NK-92 (cell line): ENCODE measurements at regions not wholly inside any gene's neighbourhood (a gene's known extent, or its start where the extent isn't known, plus 50 kb on each side); places are given as distances from the start of the nearest gene placed in this dataset.
"Not testable (repeated sequence)": the region's sequence is repeated elsewhere in the genome, so short reads cannot be mapped to it uniquely, and the experiment has no call there.

Source experiments
- DNase-seq: peaks from one replicate; lab custom pipeline; 2025; ENCODE audit not compliant: unreplicated experiment; lab: John Stamatoyannopoulos, UW

DNA sequence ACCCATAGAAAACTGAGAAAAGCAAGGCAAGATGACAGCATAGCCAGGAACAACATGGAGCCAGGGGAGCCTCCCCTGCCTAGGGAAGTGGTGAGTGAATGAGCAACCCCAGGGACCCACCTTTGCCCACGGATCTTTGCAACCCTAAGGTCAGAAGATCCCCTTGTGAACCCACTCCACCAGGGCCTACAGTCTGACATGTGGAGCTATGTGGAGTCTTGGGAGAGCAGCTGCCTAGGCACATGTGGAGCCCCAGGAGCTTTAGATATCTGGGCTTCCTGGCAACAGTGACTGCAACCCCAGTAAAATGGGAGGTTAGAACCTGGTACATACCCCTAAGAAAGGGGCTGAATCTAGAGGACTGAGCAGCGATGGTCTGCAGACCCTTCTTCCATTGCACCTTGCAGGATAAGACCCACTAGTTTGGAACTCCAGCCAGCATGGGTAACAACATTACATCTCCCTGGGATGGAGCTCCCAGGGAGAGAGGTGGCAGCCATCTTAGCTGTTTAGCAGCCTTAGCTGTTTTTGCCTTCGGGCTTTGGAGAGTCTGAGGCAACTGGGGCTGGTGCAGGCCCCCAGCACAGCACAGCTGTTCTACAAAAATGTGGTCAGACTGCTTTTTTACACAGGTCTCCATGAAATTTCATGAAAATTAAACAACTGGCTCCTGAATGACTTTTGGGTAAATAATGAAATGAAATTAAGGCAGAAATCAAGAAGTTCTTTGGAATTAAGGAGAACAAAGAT lies 104.7 kb upstream of the TRIM2 start:
- no peak for DNase-seq

DNA sequence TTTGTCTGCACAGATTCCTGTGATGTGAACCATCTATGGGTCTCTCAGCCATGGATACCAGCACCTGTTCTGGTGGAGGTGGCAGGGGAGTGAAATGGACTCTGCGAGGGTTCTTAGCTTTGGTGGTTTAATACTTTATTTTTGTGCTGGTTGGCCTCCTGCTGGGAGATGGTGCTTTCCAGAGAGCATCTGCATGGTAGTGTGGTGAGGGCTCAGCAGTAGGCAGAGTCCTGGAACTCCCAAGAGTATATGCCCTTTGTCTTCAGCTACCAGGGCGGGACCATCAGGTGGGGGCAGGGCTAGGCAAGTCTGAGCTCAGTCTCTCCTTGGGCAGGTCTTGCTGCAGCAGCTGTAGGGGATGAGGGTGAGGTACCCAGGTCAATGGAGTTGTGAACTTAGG lies 97.5 kb upstream of the TRIM2 start:
- not testable (repeated sequence) for DNase-seq

DNA sequence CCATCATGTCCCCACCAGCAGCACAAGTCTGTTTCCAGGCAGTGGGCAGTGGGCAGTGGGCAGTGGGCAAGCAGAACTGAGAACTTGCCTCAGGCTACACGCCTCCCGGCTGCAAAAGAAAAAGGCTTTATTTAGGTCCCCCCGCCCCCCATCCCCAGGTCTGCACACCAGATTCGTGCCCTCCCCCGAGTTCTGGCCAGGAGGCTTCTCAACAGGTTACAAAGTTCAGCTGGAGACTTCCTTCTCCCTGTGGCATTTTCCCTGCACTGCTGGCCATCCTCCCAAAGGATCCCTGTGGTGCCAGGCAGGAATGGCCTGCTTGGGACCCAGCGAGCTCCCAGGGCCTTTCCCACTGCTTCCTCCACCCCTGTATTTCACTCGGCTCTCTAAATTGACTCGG lies 97.0 kb upstream of the TRIM2 start:
- DNase-seq, result no peak

DNA sequence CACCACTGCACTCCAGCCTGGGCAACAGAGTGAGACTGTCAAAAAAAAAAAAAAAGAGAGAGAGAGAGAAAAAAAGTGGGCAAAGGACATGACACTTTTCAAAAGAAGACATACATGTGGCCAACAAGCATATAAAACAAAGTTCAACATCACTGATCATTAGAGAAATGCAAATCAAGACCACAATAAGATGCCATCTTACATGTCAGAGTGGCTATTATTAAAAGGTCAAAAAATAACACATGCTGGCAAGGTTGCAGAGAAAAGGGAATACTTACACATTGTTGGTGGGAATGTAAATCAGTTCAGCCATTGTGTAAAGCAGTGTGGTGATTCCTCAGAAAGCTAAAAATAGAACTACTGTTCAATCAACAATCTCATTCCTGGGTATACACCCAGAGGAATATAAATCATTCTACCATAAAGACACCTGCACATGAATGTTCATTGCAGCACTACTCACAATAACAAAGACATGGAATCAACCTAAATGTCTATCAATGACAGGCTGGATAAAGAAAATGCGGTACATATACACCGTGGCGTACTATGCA lies 94.9 kb upstream of the TRIM2 start:
- no peak for DNase-seq

DNA sequence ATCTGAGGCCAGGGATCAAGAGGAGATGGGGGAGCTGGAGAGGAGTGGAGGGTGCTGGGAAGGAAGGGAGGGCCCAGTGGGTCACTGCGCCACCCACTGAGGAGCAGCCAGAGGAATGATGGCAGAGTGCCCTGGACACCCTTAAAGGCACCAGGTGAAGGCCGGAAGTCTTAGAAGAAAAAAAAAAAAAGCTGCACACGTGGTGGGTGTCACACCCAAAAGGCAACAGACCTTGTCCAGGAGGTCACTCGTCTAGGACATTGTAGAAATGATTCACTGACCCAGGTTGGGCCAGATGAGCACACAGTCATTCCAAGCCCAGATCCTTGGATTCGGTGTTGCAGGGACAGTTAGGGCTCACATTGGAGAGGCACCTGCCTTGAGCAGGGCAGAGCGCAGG lies 93.5 kb upstream of the TRIM2 start:
- no peak for DNase-seq

DNA sequence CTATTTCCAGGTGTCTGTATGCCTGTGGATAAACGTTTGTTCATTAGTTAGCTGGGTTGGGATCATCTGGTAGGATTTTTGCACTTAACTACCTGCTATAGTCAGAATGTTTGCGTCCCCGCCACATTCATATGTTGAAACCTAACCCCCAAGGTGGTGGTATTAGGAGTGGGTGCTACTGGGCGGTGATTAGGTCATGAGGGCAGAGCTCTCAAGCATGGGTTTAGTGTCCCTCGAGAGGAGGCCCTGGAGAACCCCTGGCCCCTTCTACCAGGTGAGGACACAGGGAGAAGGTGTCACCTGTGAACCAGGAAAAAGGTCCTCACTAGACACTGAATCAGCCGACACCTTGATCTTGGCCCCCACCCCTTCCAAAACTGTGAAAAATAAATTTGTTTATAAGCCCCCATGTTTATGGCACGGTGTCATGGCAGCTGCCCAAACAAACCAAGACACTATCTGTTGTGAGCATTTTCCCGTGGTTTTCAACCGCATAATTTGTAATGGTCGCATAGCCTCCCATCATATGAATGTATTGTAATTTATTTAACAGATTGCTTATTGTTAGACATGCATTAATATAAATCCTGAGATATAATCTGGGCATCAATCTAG lies 92.7 kb upstream of the TRIM2 start:
- DNase-seq, result no peak

DNA sequence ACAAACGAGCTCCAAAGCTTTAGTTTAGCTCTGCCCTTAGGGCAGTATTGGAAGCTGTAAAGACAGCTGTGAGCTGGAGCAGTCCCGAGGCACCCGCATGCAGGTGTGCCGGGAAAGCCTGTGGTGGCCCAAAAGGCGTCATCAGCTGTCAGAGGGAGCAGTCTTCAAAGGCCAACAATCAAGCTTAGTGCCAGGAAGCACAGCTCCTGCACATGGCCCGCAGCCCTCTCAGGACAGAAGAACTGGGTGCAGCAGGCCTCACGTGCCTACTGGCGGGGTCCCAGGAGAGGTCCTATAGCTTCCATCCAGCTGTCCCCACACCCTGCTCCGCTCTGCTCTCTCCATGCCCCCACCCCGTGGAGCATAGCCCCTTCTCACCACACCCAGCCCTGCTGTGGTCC lies 92.2 kb upstream of the TRIM2 start:
- no peak for DNase-seq

DNA sequence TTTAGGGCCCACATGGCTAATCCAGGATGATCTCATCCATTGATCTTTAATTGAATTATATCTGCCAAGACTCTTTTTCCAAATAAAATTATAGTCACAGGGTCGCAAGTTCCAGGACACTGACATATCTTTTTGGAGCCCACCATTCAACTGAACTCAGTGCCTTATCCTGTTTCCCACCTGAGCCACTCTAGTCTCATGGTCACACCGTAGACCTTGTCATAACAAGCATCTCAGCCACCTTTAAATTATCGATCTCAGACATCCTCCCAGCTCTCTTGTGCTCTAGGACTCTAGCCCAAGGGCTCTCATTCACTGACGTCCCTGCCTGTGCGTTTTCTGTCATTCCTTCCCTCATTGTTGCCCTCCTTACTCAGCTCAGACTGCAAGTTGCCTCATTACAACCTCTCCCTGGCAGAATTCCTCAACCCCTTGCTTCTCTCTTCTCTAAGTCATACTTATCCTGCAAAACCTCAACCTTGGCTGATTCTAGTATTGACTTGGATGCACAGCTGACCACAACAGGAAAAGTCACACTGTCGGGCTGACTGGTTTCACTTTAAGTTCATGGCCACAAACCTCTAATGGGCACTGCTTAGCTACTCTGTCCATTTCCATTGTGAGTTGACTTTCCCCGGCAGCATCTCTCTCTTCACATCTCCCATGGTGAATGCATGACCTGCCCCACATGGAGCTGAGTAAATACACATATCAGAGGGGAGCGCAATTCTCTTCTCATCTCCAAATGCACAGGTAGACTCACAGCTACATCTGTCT lies 91.0 kb upstream of the TRIM2 start:
- DNase-seq, result no peak

DNA sequence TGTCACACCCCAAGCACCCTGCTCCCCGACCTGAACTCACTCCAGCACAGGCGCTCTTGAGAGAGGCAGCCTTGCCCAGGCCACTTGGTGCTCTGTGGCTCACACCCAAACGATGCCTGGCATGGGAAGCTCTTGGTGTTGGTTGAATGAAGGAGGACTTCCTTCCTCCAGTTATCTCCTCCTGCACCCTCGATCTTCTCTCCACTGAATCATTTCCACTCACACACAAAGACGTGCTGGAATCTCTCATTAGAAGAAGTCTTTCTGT lies 90.5 kb upstream of the TRIM2 start:
- no peak for DNase-seq

DNA sequence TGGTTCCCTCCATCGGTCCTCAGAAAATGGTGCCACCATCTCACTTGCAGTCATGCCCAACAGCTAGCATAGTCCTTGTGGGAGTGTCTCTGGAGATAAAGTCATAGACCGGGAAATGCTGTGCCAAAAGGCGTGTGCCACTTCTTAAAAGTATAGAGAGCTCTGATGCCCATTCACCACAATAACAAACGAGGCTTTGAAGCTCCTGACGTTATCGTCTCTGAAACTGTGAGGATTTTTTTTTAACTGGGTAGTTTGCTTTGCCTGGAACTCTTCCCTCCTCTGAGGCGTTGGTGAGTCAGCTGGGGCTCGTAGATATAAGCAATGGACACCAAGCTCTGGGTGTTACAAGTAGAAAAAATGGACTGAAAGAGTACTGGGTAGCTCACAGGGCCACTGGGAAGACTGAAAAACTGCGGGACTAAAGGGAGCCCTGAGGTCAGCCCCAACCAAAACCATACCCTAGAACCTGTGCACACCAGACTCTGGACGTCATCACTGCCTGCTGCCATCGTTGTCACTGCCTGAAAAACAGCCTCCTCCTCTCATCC lies 89.4 kb upstream of the TRIM2 start:
- no peak for DNase-seq

DNA sequence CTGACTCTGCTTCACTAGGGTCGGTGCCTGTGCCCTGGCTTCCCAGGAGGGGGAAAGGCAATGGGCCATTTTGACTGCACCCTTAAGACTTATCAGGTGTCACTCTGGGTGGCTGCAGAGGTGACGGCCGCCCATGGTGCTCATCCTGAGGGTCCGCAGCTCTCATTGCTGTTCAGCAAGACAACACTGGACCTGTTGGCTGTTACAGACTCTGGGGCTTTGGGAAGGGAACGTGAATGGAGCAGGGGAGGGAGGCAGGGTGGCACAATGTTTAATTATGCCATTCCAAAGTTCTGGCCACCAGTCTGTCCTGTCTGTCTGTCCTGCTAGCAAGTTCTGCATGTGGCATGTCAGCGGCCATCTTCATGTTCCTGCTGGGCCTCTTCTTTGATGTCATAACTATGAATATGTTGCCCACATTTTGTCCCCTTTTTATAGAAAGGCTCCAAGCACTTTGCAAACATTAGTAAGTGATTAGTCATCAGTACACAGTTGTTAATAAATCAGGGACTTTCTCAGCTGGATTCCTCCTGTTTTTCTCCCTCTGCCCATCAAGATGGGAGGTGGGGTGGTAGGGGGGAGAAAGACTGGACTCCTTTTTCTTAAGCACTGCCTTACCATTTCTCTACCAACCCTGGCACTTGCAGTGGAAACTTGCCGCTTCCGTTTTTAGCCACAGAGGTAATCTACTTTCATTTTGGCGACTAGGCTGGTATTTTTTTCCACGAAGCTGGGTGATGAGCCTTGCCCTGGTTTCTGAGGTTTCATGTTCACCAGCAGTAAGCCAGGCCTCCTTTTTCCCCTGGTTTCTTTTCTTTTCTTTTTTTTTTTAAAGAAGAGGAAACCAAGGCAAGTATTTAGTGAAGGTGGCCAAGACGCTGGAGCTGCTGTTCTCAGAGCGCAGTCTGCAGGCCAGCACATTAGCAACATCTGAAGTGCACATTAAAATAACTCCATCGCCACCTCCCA lies 88.6 kb upstream of the TRIM2 start:
- no peak for DNase-seq

DNA sequence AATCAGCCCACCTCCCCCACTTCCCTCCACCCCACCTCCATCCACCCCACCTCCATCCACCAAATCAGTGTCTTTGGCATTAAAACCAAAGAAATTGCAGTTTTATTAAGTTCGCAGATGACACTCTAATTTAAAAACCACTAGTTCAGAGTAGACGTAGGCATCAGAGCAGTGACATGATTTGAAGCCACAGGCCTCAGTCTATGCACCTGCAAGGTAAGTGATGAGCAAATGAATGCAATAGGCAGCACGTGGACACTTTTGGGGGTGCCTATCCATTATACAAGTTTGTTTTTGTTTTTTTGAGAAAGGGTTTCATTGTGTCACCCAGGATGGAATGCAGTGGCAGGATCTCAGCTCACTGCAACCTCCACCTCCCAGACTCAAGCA lies 88.0 kb upstream of the TRIM2 start:
- DNase-seq, result no peak

DNA sequence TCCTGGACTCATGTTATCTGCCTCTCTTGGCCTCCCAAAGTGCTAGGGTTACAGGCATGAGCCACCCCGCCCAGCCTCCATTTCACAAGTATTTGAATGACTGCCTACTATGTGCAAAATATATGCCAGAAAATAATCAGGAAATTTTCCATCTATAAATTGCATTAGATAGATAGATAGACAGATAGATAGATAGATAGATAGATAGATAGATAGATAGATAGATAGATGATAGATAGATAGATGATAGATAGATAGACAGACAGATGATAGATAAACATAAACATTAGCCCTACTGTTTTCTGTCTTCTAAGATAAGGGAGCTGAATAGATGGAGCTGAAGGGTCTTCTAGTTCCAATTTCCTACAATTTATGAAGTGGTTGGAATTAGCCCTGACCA lies 87.4 kb upstream of the TRIM2 start:
- DNase-seq, result no peak

DNA sequence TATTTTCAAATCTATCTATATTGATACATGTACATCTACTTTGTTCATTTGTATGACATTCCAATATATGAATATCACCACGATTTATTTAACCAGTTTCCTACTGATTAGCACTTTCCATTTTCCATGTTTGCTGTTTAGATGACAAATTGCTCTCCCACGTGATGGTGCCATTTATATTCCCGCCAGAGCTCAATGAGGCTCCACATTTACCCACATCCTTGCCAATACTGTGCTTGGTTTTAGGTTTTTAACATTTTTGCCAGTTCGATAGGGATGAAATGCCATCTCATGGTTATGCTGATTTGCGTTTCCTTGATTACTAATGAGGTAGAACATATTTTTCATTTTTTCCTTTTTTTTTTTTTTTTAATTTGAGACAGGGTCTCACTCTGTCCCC lies 86.7 kb upstream of the TRIM2 start:
- DNase-seq, result no peak

DNA sequence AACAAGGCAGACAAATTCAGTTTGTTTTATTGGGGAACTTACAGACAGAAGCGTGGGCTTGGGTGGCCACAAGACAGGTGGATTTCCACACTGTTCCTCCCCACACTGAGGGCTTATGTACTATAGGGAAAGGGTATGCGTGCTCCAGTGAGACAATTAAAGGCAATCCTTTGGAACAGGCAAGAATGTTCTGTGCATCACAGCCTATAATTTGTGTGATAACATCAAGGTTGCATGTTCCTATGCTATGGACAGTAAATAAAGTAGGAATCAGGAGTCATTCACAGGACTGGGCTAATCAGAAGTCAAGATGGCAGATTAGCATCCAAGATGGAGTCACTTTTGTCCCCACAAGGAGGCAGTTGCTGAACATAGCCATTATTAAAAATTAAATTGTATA lies 84.6 kb upstream of the TRIM2 start:
- no peak for DNase-seq

DNA sequence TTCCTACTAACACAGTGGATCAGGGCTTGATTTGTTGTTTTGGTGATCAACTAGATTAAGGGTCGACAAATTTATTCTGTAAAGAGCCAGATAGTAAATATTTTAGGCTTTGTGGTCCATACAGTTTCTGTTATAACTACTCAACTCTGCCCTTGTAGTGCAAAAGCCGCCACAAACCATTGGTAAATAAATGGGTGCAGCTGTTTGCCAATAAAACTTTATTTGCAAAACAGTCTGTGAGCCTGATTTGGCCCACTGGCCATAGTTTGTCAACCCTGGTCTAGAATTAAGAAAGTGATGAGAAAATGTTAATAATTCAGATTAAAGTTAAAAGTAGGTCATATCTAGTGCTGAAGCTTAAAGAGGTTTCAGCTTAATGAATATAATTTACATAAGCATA lies 84.0 kb upstream of the TRIM2 start:
- no peak for DNase-seq

DNA sequence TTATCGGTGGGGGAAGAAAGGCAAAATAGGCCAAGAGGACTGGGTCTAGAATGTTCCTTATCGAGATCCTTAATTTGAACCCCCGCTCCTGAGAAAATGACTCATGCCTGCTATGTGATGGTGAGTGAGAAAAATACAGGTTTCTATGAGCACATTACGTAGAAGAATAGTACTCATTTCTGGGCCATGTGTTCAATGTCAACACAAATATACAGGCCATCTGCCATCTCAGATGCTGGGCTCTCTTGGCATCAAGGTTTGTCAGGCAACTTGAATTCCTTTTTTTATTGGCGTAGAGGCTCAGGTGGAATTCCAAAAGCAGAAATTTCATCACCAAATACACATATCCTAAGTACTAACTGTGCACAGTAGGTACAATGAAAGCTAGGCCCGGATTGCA lies 81.4 kb upstream of the TRIM2 start:
- DNase-seq, result no peak

DNA sequence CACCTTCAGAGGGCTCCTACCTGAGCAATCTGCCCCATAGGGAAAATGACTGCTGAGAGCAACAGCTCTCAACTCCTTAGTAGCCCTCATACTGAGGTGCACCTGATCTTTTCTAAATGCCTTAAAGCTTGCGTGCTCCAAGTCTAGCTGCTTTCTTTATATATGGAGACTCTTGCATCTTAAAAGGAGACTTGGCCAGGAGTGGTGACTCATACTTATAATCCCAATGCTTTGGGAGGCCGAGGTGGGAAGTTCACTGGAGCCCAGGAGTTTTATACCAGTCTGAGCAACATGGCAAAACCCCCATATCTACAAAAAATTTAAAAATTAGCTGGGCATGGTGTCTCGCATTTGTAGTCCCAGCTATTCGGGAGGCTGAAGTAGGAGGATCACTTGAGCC lies 78.1 kb upstream of the TRIM2 start:
- no peak for DNase-seq

DNA sequence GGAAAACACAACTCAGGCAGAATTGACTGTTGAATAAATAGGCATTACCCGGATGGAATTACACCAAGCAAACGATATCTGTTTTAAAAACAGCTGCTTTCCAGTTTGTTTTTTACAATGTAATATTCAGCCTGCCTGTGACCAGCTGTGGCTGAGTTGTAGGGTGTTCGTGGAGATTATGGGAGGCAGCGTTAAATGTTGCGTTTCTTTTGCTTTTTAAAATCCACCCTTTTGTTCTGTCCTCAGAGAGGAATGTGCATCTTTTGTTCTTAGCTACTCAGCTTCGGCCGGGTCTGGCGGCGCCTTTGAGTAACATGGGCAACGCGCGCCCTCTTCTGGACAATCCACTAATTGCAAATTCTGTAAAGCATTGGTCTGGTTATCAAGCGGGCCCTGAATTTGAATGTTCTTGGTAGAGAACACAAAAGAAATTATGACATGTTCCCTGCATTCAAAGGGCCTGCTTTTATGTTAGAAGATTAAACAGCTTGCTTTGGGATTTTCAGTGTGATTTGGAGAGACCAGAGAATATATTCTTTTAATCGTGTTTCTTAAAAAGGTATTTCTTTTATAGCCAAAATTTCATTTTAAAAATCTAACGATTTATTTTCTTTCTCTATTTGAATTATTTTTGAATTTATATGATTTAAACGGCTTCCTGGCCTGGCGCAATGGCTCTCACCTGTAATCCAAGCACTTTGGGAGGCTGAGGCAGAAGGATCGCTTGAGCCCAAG lies 76.3 kb upstream of the TRIM2 start:
- DNase-seq, result no peak

DNA sequence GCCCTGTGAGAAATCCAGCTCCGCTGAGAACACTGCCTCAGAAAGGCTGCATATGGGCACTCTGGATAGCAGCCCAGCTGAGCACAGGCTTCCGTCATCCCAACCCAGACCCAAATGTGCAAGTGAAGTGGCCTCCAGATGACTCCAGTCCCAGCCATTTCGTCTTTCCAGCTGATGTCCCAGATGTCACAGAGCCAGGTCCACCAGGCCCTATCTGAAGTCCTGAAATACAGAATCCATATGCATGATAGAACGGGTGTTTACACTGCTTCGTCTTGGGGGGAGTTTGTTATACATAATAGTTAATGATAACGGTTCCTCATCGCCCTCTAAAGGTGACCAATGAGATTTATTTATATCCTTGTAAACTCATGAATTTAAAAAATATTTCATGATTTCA lies 72.6 kb upstream of the TRIM2 start:
- DNase-seq, result no peak
